ENCODE measurements at regions not wholly inside any gene's neighbourhood (a gene's known extent, or its start where the extent isn't known, plus 50 kb on each side); places are given as distances from the start of the nearest gene placed in this dataset.
A peak's percentile ranks its signal among the peaks of the same experiment; 100 is the strongest.

- H3K27me3 ChIP-seq (ENCODE audit: control insufficient read depth, insufficient read depth, low read length), result peaks cover 5% of the 10 kb centered on the region
- H3K36me3 ChIP-seq (ENCODE audit: control insufficient read depth, insufficient read depth, low read length), result no peaks in the 10 kb centered on the region
- no peak overlapping the region for H3K27ac ChIP-seq (ENCODE audit: low read length)
- H3K4me1 ChIP-seq (ENCODE audit: control insufficient read depth, insufficient read depth, low read length), result no peaks in the 10 kb centered on the region
- DNase-seq, result no peak
- WGBS (ENCODE audit: insufficient coverage, low lambda C conversion rate), result no CpG with 5 or more reads among the region's 3 CpGs
- H3K4me3 ChIP-seq (ENCODE audit: low read length), result no peak overlapping the region
- H3K9me3 ChIP-seq (ENCODE audit: control insufficient read depth, low read depth, low read length), result no peaks in the 10 kb centered on the region
These were observed 120.0 kb upstream of the ATP11B start for GRCh38 chr3:182673336-182673735.

- peak overlapping the region; percentile 36 for H3K27ac ChIP-seq (ENCODE audit: low read length)
- no CpG with 5 or more reads among the region's 80 CpGs for WGBS (ENCODE audit: insufficient coverage, low lambda C conversion rate)
- DNase-seq, result peak; percentile 54 to 76
- H3K4me1 ChIP-seq (ENCODE audit: control insufficient read depth, insufficient read depth, low read length), result no peaks in the 10 kb centered on the region
- peak overlapping the region; percentile 66 for H3K4me3 ChIP-seq (ENCODE audit: low read length)
- no peaks in the 10 kb centered on the region for H3K9me3 ChIP-seq (ENCODE audit: control insufficient read depth, low read depth, low read length)
- H3K27me3 ChIP-seq (ENCODE audit: control insufficient read depth, insufficient read depth, low read length), result peaks cover 4% of the 10 kb centered on the region
- no peaks in the 10 kb centered on the region for H3K36me3 ChIP-seq (ENCODE audit: control insufficient read depth, insufficient read depth, low read length)
These were observed 110.8 kb upstream of the ATP11B start for GRCh38 chr3:182682263-182683241.

- Histone ChIP-seq H3K4me1 (ENCODE audit: control insufficient read depth, insufficient read depth, low read length) (no peaks in the 10 kb centered on the region), H3K9me3 (ENCODE audit: control insufficient read depth, low read depth, low read length) (no peaks in the 10 kb centered on the region), H3K4me3 (ENCODE audit: low read length) (no peak overlapping the region), H3K36me3 (ENCODE audit: control insufficient read depth, insufficient read depth, low read length) (no peaks in the 10 kb centered on the region), H3K27me3 (ENCODE audit: control insufficient read depth, insufficient read depth, low read length) (peaks cover 4% of the 10 kb centered on the region), H3K27ac (ENCODE audit: low read length) (no peak overlapping the region)
- DNase-seq, result peak; percentile 43 to 71
- WGBS (ENCODE audit: insufficient coverage, low lambda C conversion rate), result no CpG with 5 or more reads among the region's 5 CpGs
These were observed 109.9 kb upstream of the ATP11B start for GRCh38 chr3:182683453-182683852.

- H3K27me3 ChIP-seq (ENCODE audit: control insufficient read depth, insufficient read depth, low read length), result peaks cover 4% of the 10 kb centered on the region
- DNase-seq, result no peak
- no peak overlapping the region for H3K4me3 ChIP-seq (ENCODE audit: low read length)
- H3K4me1 ChIP-seq (ENCODE audit: control insufficient read depth, insufficient read depth, low read length), result no peaks in the 10 kb centered on the region
- H3K9me3 ChIP-seq (ENCODE audit: control insufficient read depth, low read depth, low read length), result no peaks in the 10 kb centered on the region
- no CpG with 5 or more reads among the region's 1 CpG for WGBS (ENCODE audit: insufficient coverage, low lambda C conversion rate)
- H3K36me3 ChIP-seq (ENCODE audit: control insufficient read depth, insufficient read depth, low read length), result no peaks in the 10 kb centered on the region
- H3K27ac ChIP-seq (ENCODE audit: low read length), result no peak overlapping the region
These were observed 109.4 kb upstream of the ATP11B start for GRCh38 chr3:182683858-182684257.

GRCh38 chr3:182686033-182686886 lies 107.0 kb upstream of the ATP11B start:
- H3K4me1 ChIP-seq (ENCODE audit: control insufficient read depth, insufficient read depth, low read length), result no peaks in the 10 kb centered on the region
- WGBS (ENCODE audit: insufficient coverage, low lambda C conversion rate), result 25% methylated on average over 3 of the region's 5 CpGs
- H3K36me3 ChIP-seq (ENCODE audit: control insufficient read depth, insufficient read depth, low read length), result no peaks in the 10 kb centered on the region
- no peaks in the 10 kb centered on the region for H3K9me3 ChIP-seq (ENCODE audit: control insufficient read depth, low read depth, low read length)
- H3K27me3 ChIP-seq (ENCODE audit: control insufficient read depth, insufficient read depth, low read length), result peaks cover 4% of the 10 kb centered on the region
- no peak for DNase-seq
- no peak overlapping the region for H3K4me3 ChIP-seq (ENCODE audit: low read length)
- H3K27ac ChIP-seq (ENCODE audit: low read length), result no peak overlapping the region

- Histone ChIP-seq H3K9me3 (ENCODE audit: control insufficient read depth, low read depth, low read length) (no peaks in the 10 kb centered on the region), H3K4me3 (ENCODE audit: low read length) (no peak overlapping the region), H3K36me3 (ENCODE audit: control insufficient read depth, insufficient read depth, low read length) (no peaks in the 10 kb centered on the region), H3K27ac (ENCODE audit: low read length) (no peak overlapping the region), H3K4me1 (ENCODE audit: control insufficient read depth, insufficient read depth, low read length) (no peaks in the 10 kb centered on the region), H3K27me3 (ENCODE audit: control insufficient read depth, insufficient read depth, low read length) (no peaks in the 10 kb centered on the region)
- no CpG with 5 or more reads among the region's 2 CpGs for WGBS (ENCODE audit: insufficient coverage, low lambda C conversion rate)
- DNase-seq, result no peak
These were observed 103.1 kb upstream of the ATP11B start for GRCh38 chr3:182690172-182690571.

GRCh38 chr3:182692021-182692420 lies 101.3 kb upstream of the ATP11B start:
- H3K36me3 ChIP-seq (ENCODE audit: control insufficient read depth, insufficient read depth, low read length), result no peaks in the 10 kb centered on the region
- DNase-seq, result no peak
- H3K27ac ChIP-seq (ENCODE audit: low read length), result no peak overlapping the region
- H3K27me3 ChIP-seq (ENCODE audit: control insufficient read depth, insufficient read depth, low read length), result no peaks in the 10 kb centered on the region
- H3K4me3 ChIP-seq (ENCODE audit: low read length), result no peak overlapping the region
- WGBS (ENCODE audit: insufficient coverage, low lambda C conversion rate), result no CpG with 5 or more reads among the region's 6 CpGs
- H3K4me1 ChIP-seq (ENCODE audit: control insufficient read depth, insufficient read depth, low read length), result no peaks in the 10 kb centered on the region
- H3K9me3 ChIP-seq (ENCODE audit: control insufficient read depth, low read depth, low read length), result no peaks in the 10 kb centered on the region

- Histone ChIP-seq H3K27me3 (ENCODE audit: control insufficient read depth, insufficient read depth, low read length) (no peaks in the 10 kb centered on the region), H3K4me1 (ENCODE audit: control insufficient read depth, insufficient read depth, low read length) (no peaks in the 10 kb centered on the region), H3K9me3 (ENCODE audit: control insufficient read depth, low read depth, low read length) (no peaks in the 10 kb centered on the region), H3K4me3 (ENCODE audit: low read length) (no peak overlapping the region), H3K36me3 (ENCODE audit: control insufficient read depth, insufficient read depth, low read length) (no peaks in the 10 kb centered on the region), H3K27ac (ENCODE audit: low read length) (no peak overlapping the region)
- WGBS (ENCODE audit: insufficient coverage, low lambda C conversion rate), result no CpG with 5 or more reads among the region's 1 CpG
- no peak for DNase-seq
These were observed 100.6 kb upstream of the ATP11B start for GRCh38 chr3:182692695-182693094.

- no peak for DNase-seq
- no peak overlapping the region for H3K4me3 ChIP-seq (ENCODE audit: low read length)
- H3K36me3 ChIP-seq (ENCODE audit: control insufficient read depth, insufficient read depth, low read length), result no peaks in the 10 kb centered on the region
- H3K4me1 ChIP-seq (ENCODE audit: control insufficient read depth, insufficient read depth, low read length), result no peaks in the 10 kb centered on the region
- no peaks in the 10 kb centered on the region for H3K27me3 ChIP-seq (ENCODE audit: control insufficient read depth, insufficient read depth, low read length)
- no peak overlapping the region for H3K27ac ChIP-seq (ENCODE audit: low read length)
- H3K9me3 ChIP-seq (ENCODE audit: control insufficient read depth, low read depth, low read length), result no peaks in the 10 kb centered on the region
- 83% methylated on average over 1 of the region's 3 CpGs for WGBS (ENCODE audit: insufficient coverage, low lambda C conversion rate)
These were observed 99.6 kb upstream of the ATP11B start for GRCh38 chr3:182693723-182694122.

- 83% methylated on average over 1 of the region's 3 CpGs for WGBS (ENCODE audit: insufficient coverage, low lambda C conversion rate)
- Histone ChIP-seq H3K27ac (ENCODE audit: low read length) (no peak overlapping the region), H3K4me1 (ENCODE audit: control insufficient read depth, insufficient read depth, low read length) (no peaks in the 10 kb centered on the region), H3K36me3 (ENCODE audit: control insufficient read depth, insufficient read depth, low read length) (no peaks in the 10 kb centered on the region), H3K27me3 (ENCODE audit: control insufficient read depth, insufficient read depth, low read length) (no peaks in the 10 kb centered on the region), H3K9me3 (ENCODE audit: control insufficient read depth, low read depth, low read length) (no peaks in the 10 kb centered on the region), H3K4me3 (ENCODE audit: low read length) (no peak overlapping the region)
- no peak for DNase-seq
These were observed 96.4 kb upstream of the ATP11B start for GRCh38 chr3:182696916-182697315.
